ENCODE measurements at regions not wholly inside any gene's neighbourhood (a gene's known extent, or its start where the extent isn't known, plus 50 kb on each side); places are given as distances from the start of the nearest gene placed in this dataset.

DNA sequence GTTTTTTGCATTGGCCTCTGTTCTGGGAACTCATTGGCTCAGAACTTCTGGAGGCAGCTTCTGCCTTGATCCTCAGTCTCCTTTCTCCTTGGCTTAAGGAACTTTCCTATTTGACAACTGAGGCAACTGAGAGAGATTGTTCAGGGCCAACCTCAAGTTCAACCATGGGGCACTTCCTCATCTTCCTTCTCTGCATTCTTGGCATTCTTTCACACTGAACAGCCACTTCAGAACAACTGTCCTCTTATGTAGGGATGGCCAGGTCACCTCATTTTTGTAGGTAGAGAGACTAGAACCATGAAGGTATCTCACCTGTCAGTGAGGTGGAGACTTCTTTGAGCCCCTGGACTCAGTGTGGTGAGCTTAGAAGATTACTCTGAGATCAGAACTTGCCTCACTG, 63.0 kb upstream of the NRXN3 start:
- TF ChIP-seq POLR2A (IDR thresholded peaks at IDR 0.05): no peak
- TF ChIP-seq, protein P1, sequence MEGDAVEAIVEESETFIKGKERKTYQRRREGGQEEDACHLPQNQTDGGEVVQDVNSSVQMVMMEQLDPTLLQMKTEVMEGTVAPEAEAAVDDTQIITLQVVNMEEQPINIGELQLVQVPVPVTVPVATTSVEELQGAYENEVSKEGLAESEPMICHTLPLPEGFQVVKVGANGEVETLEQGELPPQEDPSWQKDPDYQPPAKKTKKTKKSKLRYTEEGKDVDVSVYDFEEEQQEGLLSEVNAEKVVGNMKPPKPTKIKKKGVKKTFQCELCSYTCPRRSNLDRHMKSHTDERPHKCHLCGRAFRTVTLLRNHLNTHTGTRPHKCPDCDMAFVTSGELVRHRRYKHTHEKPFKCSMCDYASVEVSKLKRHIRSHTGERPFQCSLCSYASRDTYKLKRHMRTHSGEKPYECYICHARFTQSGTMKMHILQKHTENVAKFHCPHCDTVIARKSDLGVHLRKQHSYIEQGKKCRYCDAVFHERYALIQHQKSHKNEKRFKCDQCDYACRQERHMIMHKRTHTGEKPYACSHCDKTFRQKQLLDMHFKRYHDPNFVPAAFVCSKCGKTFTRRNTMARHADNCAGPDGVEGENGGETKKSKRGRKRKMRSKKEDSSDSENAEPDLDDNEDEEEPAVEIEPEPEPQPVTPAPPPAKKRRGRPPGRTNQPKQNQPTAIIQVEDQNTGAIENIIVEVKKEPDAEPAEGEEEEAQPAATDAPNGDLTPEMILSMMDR (IDR thresholded peaks at IDR 0.05): no peak

Measured in body of pancreas (tissue), 4 donors.